ENCODE measurements at regions not wholly inside any gene's neighbourhood (a gene's known extent, or its start where the extent isn't known, plus 50 kb on each side); places are given as distances from the start of the nearest gene placed in this dataset.
A peak's percentile ranks its signal among the peaks of the same experiment; 100 is the strongest.

GRCh38 chr17:36825113-36825512 is 112.2 kb upstream of the LHX1 start:
- no peak overlapping the region for H3K4me3 ChIP-seq (ENCODE audit: low read length)
- H3K36me3 ChIP-seq (ENCODE audit: insufficient read depth, low read depth, low read length): no peaks in the 10 kb centered on the region
- no peak overlapping the region for H3K27ac ChIP-seq (ENCODE audit: low read length)
- H3K9ac ChIP-seq (ENCODE audit: low read depth, low read length): no peak overlapping the region
- H3K4me1 ChIP-seq (ENCODE audit: insufficient read depth, low read length): peaks cover 6% of the 10 kb centered on the region; the same call in 1 of the 2 replicates
- H3K27me3 ChIP-seq (ENCODE audit: insufficient read depth, low read length): peaks cover 8% of the 10 kb centered on the region
- H3K9me3 ChIP-seq (ENCODE audit: insufficient read depth, low read depth, low read length): no peaks in the 10 kb centered on the region

DNA sequence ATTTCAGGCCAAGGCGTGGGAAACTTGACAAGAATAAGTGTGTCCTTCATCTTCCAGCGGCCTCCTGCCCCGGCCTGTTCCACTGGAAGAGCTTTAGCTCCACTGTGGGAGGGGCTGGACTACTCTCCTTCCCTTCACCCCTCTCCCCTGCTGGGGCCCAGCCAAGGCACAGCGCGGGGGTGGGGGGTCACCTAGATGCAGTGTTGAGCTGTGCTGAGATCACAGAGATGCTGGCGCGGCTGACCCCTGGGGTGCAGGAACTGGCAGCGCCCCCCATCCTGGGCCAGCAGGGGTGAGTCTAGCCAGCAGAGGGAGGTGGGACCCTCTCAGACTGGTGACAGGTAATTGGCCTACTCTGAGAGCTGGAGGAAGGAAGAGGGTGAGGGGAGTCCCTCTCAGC is 111.8 kb upstream of the LHX1 start:
- Histone ChIP-seq H3K36me3 (ENCODE audit: insufficient read depth, low read depth, low read length) (no peaks in the 10 kb centered on the region), H3K27me3 (ENCODE audit: insufficient read depth, low read length) (peaks cover 8% of the 10 kb centered on the region), H3K9me3 (ENCODE audit: insufficient read depth, low read depth, low read length) (no peaks in the 10 kb centered on the region), H3K9ac (ENCODE audit: low read depth, low read length) (no peak overlapping the region), H3K27ac (ENCODE audit: low read length) (no peak overlapping the region), H3K4me1 (ENCODE audit: insufficient read depth, low read length) (peaks cover 6% of the 10 kb centered on the region; the same call in 1 of the 2 replicates), H3K4me3 (ENCODE audit: low read length) (no peak overlapping the region)

- Histone ChIP-seq H3K27ac (ENCODE audit: low read length) (no peak overlapping the region), H3K4me3 (ENCODE audit: low read length) (no peak overlapping the region), H3K36me3 (ENCODE audit: insufficient read depth, low read depth, low read length) (no peaks in the 10 kb centered on the region), H3K4me1 (ENCODE audit: insufficient read depth, low read length) (peaks cover 6% of the 10 kb centered on the region; the same call in 1 of the 2 replicates), H3K9ac (ENCODE audit: low read depth, low read length) (no peak overlapping the region), H3K9me3 (ENCODE audit: insufficient read depth, low read depth, low read length) (no peaks in the 10 kb centered on the region), H3K27me3 (ENCODE audit: insufficient read depth, low read length) (peaks cover 8% of the 10 kb centered on the region)
Measured at GRCh38 chr17:36825951-36826350, 111.3 kb upstream of the LHX1 start.

- no peaks in the 10 kb centered on the region for H3K9me3 ChIP-seq (ENCODE audit: insufficient read depth, low read depth, low read length)
- peaks cover 6% of the 10 kb centered on the region; the same call in 1 of the 2 replicates for H3K4me1 ChIP-seq (ENCODE audit: insufficient read depth, low read length)
- no peaks in the 10 kb centered on the region for H3K36me3 ChIP-seq (ENCODE audit: insufficient read depth, low read depth, low read length)
- no peak overlapping the region for H3K27ac ChIP-seq (ENCODE audit: low read length)
- peak overlapping the region; percentile 7; the same call in 1 of the 2 replicates for H3K4me3 ChIP-seq (ENCODE audit: low read length)
- H3K27me3 ChIP-seq (ENCODE audit: insufficient read depth, low read length): peaks cover 8% of the 10 kb centered on the region
- no peak overlapping the region; the same call in 1 of the 2 replicates for H3K9ac ChIP-seq (ENCODE audit: low read depth, low read length)
Measured at GRCh38 chr17:36827081-36827480, 110.2 kb upstream of the LHX1 start.

DNA sequence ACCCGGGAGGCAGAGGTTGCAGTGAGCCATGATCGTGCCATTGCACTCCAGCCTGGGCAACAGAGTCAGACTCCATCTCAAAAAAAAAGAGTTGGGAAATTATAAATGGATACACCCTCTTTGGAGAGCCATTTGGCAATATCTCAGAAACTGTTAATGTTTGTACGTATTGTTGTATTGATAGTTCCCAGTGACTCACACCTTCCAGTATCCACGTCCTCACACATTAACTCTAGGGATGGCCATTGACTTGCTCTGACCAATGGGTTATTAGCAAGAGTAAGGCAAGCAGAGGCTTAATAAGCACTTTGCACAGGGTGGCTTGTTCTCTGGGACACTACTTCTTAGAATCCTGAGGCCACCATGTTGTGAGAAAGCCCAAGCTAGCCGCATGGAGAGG is 107.6 kb upstream of the LHX1 start:
- Histone ChIP-seq H3K9ac (ENCODE audit: low read depth, low read length) (no peak overlapping the region), H3K27ac (ENCODE audit: low read length) (no peak overlapping the region), H3K36me3 (ENCODE audit: insufficient read depth, low read depth, low read length) (no peaks in the 10 kb centered on the region), H3K4me1 (ENCODE audit: insufficient read depth, low read length) (peaks cover 6% of the 10 kb centered on the region; the same call in 1 of the 2 replicates), H3K4me3 (ENCODE audit: low read length) (no peak overlapping the region), H3K27me3 (ENCODE audit: insufficient read depth, low read length) (peaks cover 8% of the 10 kb centered on the region), H3K9me3 (ENCODE audit: insufficient read depth, low read depth, low read length) (no peaks in the 10 kb centered on the region)

GRCh38 chr17:36833279-36833678 is 104.0 kb upstream of the LHX1 start:
- Histone ChIP-seq H3K9me3 (ENCODE audit: insufficient read depth, low read depth, low read length) (no peaks in the 10 kb centered on the region), H3K36me3 (ENCODE audit: insufficient read depth, low read depth, low read length) (no peaks in the 10 kb centered on the region), H3K9ac (ENCODE audit: low read depth, low read length) (no peak overlapping the region), H3K27ac (ENCODE audit: low read length) (no peak overlapping the region), H3K27me3 (ENCODE audit: insufficient read depth, low read length) (0 out of 2 replicates have a peak, but pooled peaks cover 8% of the 10 kb centered on the region), H3K4me3 (ENCODE audit: low read length) (no peak overlapping the region), H3K4me1 (ENCODE audit: insufficient read depth, low read length) (peaks cover 11% of the 10 kb centered on the region; the same call in 1 of the 2 replicates)

- no peak overlapping the region for H3K4me3 ChIP-seq (ENCODE audit: low read length)
Measured at GRCh38 chr17:36835036-36835435, 102.2 kb upstream of the LHX1 start.

DNA sequence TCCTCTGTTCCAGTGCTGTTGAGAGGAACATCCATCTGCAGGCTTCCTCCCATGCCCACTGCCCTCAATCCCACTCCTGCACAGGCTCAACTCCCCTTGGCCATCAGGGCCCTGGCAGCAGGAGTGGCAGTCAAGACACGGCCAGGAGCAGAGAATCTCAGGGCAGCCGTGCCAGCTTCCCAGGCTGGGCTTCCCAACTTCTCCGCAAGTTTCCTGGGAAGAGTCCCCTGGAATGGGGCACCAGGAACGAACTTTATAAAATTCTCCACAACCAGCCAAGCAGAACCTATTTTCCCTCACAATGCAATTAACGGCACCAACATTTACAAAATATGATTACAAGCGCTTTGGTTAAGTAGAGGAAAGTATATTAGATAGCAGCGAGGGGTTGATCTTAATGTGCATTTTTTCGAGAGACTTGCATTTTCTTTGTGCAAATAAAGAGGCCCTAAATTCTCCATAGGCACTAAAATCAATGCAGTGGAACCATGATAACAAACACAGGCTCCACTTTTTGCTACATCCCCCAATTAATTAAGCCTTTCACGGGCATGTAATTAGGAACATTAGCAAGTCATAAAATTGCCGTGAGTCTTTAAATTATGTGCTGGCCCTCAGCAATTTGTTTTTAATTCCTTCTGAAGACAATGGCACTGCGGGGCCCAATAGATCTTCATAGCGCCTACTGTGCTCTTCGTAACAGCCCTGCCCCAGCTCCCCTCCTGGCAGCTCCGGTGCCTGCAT is 99.9 kb upstream of the LHX1 start:
- Histone ChIP-seq H3K9ac (ENCODE audit: low read depth, low read length) (no peak overlapping the region), H3K27ac (ENCODE audit: low read length) (no peak overlapping the region), H3K4me3 (ENCODE audit: low read length) (peak overlapping the region; percentile 16; the same call in 1 of the 2 replicates), H3K36me3 (ENCODE audit: insufficient read depth, low read depth, low read length) (no peaks in the 10 kb centered on the region), H3K9me3 (ENCODE audit: insufficient read depth, low read depth, low read length) (no peaks in the 10 kb centered on the region), H3K4me1 (ENCODE audit: insufficient read depth, low read length) (peaks cover 11% of the 10 kb centered on the region; the same call in 1 of the 2 replicates), H3K27me3 (ENCODE audit: insufficient read depth, low read length) (0 out of 2 replicates have a peak, but pooled peaks cover 8% of the 10 kb centered on the region)

More at GRCh38 chr17:36835036-36835435, 102.2 kb upstream of the LHX1 start:
- Histone ChIP-seq H3K36me3 (ENCODE audit: insufficient read depth, low read depth, low read length) (no peaks in the 10 kb centered on the region), H3K27ac (ENCODE audit: low read length) (no peak overlapping the region), H3K9me3 (ENCODE audit: insufficient read depth, low read depth, low read length) (no peaks in the 10 kb centered on the region), H3K4me1 (ENCODE audit: insufficient read depth, low read length) (peaks cover 11% of the 10 kb centered on the region; the same call in 1 of the 2 replicates), H3K27me3 (ENCODE audit: insufficient read depth, low read length) (0 out of 2 replicates have a peak, but pooled peaks cover 8% of the 10 kb centered on the region), H3K9ac (ENCODE audit: low read depth, low read length) (no peak overlapping the region)

DNA sequence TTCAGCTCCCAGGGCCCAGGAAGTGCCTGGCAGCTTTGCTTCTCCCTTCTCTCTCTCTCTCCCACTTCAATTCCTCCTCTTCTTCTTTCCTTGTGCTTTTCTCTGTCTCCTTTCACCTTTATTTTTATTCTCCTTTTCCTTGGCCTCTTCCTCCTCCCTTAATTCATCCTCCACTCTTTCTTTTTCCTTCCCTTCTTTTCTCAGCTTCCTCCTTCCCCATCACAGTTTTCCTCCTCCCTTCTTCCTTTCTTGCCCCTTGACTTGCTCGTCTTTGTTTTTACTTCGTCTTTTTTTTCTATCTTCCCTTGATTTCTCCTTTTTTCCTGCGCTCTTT is 99.4 kb upstream of the LHX1 start:
- no peaks in the 10 kb centered on the region for H3K36me3 ChIP-seq (ENCODE audit: insufficient read depth, low read depth, low read length)
- no peaks in the 10 kb centered on the region for H3K9me3 ChIP-seq (ENCODE audit: insufficient read depth, low read depth, low read length)
- 0 out of 2 replicates have a peak, but pooled peaks cover 8% of the 10 kb centered on the region for H3K27me3 ChIP-seq (ENCODE audit: insufficient read depth, low read length)
- H3K9ac ChIP-seq (ENCODE audit: low read depth, low read length): no peak overlapping the region
- H3K4me3 ChIP-seq (ENCODE audit: low read length): no peak overlapping the region
- H3K27ac ChIP-seq (ENCODE audit: low read length): no peak overlapping the region
- H3K4me1 ChIP-seq (ENCODE audit: insufficient read depth, low read length): peaks cover 16% of the 10 kb centered on the region; the same call in 1 of the 2 replicates

DNA sequence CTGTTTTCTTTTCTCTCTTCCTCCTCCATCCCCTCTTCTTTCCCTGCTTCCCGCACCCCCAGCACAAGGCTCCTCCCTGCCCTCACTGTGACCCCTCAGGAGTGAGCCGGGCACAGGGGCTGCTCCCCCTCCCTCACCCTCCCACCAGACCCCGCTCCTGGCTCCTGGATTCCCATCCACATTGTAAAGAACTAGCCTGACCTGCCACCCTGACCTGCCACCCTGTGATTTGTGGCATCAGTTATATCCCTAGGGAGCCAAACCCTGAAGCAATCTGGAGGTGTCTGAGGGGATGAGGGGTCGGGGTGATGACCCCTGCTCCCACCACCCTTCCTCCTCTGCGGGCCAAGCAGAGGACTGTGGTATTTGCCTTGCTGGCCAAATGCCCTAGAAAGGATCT is 98.0 kb upstream of the LHX1 start:
- no peaks in the 10 kb centered on the region for H3K36me3 ChIP-seq (ENCODE audit: insufficient read depth, low read depth, low read length)
- peaks cover 18% of the 10 kb centered on the region; the same call in 1 of the 2 replicates for H3K4me1 ChIP-seq (ENCODE audit: insufficient read depth, low read length)
- no peak overlapping the region for H3K9ac ChIP-seq (ENCODE audit: low read depth, low read length)
- no peaks in the 10 kb centered on the region for H3K9me3 ChIP-seq (ENCODE audit: insufficient read depth, low read depth, low read length)
- no peak overlapping the region for H3K4me3 ChIP-seq (ENCODE audit: low read length)
- no peak overlapping the region for H3K27ac ChIP-seq (ENCODE audit: low read length)
- H3K27me3 ChIP-seq (ENCODE audit: insufficient read depth, low read length): peaks cover 10% of the 10 kb centered on the region

- Histone ChIP-seq H3K9me3 (ENCODE audit: insufficient read depth, low read depth, low read length) (no peaks in the 10 kb centered on the region), H3K27ac (ENCODE audit: low read length) (no peak overlapping the region), H3K9ac (ENCODE audit: low read depth, low read length) (no peak overlapping the region), H3K4me3 (ENCODE audit: low read length) (no peak overlapping the region), H3K36me3 (ENCODE audit: insufficient read depth, low read depth, low read length) (no peaks in the 10 kb centered on the region), H3K4me1 (ENCODE audit: insufficient read depth, low read length) (peaks cover 18% of the 10 kb centered on the region; the same call in 1 of the 2 replicates), H3K27me3 (ENCODE audit: insufficient read depth, low read length) (peaks cover 26% of the 10 kb centered on the region)
Measured at GRCh38 chr17:36840796-36841195, 96.5 kb upstream of the LHX1 start.

DNA sequence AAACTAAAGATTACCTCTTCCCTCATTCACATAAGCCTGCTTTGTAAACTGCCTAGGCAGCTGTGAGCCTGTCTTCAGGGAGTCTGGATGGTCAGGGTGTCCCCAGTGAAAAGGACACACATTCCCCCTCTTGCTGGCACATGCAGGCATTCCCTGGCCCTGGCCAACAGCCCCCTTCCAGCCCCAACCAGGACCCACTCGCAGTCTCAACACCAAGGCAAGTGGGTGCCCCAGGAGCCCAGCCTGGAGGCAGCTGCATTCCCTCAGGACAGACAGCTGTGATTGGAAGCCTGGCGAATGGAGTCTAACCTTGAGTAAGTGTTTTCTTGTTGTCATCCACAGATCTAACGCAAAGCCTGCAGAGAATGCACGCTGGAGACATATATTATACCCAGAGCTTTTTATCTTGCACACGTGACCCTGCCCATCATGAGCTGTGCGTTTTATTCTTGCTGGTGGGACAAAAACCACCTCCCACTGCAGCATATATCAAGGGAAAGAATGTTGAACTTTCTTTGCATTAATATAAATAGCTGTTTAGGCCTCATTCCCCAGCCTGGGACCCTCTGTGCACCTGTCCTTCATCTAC is 95.0 kb upstream of the LHX1 start:
- H3K9me3 ChIP-seq (ENCODE audit: insufficient read depth, low read depth, low read length): no peaks in the 10 kb centered on the region
- H3K4me3 ChIP-seq (ENCODE audit: low read length): no peak overlapping the region; the same call in 1 of the 2 replicates

More for the DNA sequence above, 95.0 kb upstream of the LHX1 start:
- Histone ChIP-seq H3K9ac (ENCODE audit: low read depth, low read length) (no peak overlapping the region), H3K36me3 (ENCODE audit: insufficient read depth, low read depth, low read length) (no peaks in the 10 kb centered on the region), H3K27ac (ENCODE audit: low read length) (no peak overlapping the region), H3K4me1 (ENCODE audit: insufficient read depth, low read length) (peaks cover 15% of the 10 kb centered on the region; the same call in 1 of the 2 replicates), H3K27me3 (ENCODE audit: insufficient read depth, low read length) (peaks cover 28% of the 10 kb centered on the region)

All from iPS-20b (cell line).